ENCODE measurements at regions not wholly inside any gene's neighbourhood (a gene's known extent, or its start where the extent isn't known, plus 50 kb on each side); places are given as distances from the start of the nearest gene placed in this dataset.

GRCh38 chr4:184329235-184329634 is 111.6 kb upstream of the ENPP6 start:
- Histone ChIP-seq H3K9me3 (no peaks in the 10 kb centered on the region), H3K27ac (no peak overlapping the region), H3K36me3 (no peaks in the 10 kb centered on the region), H3K4me1 (peaks cover 15% of the 10 kb centered on the region in 2 donors), H3K4me3 (no peak overlapping the region), H3K27me3 (no peaks in the 10 kb centered on the region)
- intact Hi-C loops (cut with DNase I; ENCODE audit: low total_unique reads) (no loop called here), in situ Hi-C loops (cut with MboI; ENCODE audit: low sequenced_read_pairs in 4 of 4) (no loop called here)
- DNase-seq, result no peak
- TF ChIP-seq CTCF (IDR thresholded peaks at IDR 0.05 in 4 of 5, conservative IDR thresholded peaks at IDR 0.05 in 1 of 5), result no peak
- no peak for TF ChIP-seq POLR2A (IDR thresholded peaks at IDR 0.05)
- ATAC-seq, result no peak

DNA sequence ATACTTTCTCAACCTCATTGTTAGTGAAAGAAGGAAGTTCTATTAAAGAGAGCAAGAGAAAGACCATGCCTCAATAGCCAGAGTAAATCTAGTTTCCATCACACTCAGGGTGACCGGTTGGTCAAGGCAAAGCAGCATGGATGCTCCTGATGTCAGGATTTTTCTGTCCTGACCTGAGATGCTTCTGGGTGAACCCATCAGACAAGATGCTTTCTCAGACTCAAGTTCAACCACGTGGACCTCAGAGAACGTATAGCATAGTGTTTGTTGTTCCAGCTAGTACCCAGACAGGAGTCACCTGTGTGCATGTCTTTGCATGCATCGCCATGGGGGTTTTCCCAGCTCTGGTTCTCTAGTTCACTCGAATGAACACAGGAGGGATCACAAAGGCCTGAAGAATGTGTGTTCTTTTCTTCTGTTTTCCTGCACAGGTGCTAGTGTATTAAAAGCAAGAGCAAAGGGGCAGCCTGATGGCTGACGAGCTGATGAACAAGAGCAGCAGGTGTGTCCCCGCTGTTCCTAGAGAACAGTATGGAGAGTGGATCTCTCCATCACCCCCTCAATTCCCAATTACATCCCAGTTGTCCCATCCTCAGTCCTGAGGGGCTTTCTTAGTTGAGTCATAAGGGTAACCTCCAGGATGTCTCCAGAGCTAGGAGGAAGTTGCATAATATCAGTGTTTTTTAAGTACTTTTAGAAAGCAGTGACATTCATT is 110.5 kb upstream of the ENPP6 start:
- ATAC-seq, result no peak
- no peak for TF ChIP-seq POLR2A (IDR thresholded peaks at IDR 0.05)
- Histone ChIP-seq H3K36me3 (no peaks in the 10 kb centered on the region), H3K9me3 (no peaks in the 10 kb centered on the region), H3K4me3 (no peak overlapping the region), H3K27me3 (no peaks in the 10 kb centered on the region), H3K4me1 (peaks cover 15% of the 10 kb centered on the region in 2 donors), H3K27ac (no peak overlapping the region)
- DNase-seq, result no peak
- intact Hi-C loops (cut with DNase I; ENCODE audit: low total_unique reads), result no loop called here
- in situ Hi-C loops (cut with MboI; ENCODE audit: low sequenced_read_pairs in 4 of 4), result no loop called here

DNA sequence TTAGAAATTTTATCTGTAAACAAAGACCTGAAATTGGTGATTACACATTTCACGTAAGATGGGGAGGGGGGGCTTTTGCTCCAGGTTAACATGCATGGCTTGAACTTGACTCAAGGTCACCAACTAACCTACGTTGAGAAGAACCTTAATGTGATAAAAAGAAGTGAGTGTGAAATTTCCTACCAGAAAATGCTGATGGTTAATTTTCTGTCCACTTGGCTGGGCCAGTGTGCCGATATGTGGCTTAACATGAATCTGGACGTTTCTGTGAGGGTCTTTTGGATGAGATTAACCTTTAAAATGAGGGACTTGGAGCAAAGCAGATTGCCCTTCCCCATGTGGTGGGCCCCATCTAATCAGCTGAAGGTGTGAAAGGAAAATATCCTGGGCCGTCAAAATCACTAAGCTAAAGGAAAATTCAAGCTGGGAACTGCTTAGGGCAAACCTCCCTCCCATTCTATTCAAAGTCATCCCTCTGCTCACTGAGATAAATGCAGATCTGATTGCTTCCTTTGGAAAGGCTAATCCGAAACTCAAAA is 107.3 kb upstream of the ENPP6 start:
- in situ Hi-C loops (cut with MboI; ENCODE audit: low sequenced_read_pairs in 4 of 4) (no loop called here), intact Hi-C loops (cut with DNase I; ENCODE audit: low total_unique reads) (no loop called here)
- Histone ChIP-seq H3K9me3 (no peaks in the 10 kb centered on the region), H3K27ac (no peak overlapping the region), H3K36me3 (no peaks in the 10 kb centered on the region), H3K4me1 (no peaks in the 10 kb centered on the region), H3K4me3 (no peak overlapping the region), H3K27me3 (no peaks in the 10 kb centered on the region)
- DNase-seq, result no peak
- no peak for ATAC-seq
- TF ChIP-seq CTCF (IDR thresholded peaks at IDR 0.05 in 4 of 5, conservative IDR thresholded peaks at IDR 0.05 in 1 of 5) (no peak), POLR2A (IDR thresholded peaks at IDR 0.05) (no peak)

DNA sequence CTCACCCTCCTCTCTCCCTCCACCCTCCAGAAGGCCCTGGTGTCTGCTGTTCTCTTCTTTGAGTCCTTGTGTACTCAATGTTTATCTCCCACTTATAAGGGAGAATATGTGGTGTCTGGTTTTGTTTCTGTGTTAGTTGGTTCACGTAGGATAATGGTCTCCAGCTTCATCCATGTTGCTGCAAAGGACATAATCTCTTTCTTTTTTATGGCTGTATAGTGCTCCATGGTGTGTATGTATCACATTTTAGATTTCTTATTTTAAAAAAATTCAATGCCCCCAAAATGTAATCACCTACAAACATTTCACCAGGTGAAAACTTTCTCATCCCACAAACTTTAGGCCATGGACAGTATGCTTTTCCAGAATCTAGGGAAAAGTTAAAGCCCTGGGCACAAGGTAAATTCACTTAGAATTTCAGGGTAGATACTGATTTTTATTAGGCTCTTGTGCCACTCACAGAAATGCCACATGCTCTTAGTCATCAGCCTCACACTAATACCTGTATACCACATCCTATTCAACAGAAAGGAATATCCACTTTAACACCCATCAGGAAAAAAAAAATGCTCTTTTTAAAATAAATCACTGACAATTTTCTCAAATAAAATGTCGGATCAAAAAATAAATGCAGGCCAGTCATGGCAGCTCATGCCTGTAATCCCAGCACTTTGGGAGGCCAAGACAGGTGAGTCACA is 104.8 kb upstream of the ENPP6 start:
- Histone ChIP-seq H3K4me3 (no peak overlapping the region), H3K36me3 (no peaks in the 10 kb centered on the region), H3K9me3 (no peaks in the 10 kb centered on the region), H3K27ac (no peak overlapping the region), H3K4me1 (no peaks in the 10 kb centered on the region), H3K27me3 (no peaks in the 10 kb centered on the region)
- intact Hi-C loops (cut with DNase I; ENCODE audit: low total_unique reads) (no loop called here), in situ Hi-C loops (cut with MboI; ENCODE audit: low sequenced_read_pairs in 4 of 4) (no loop called here)
- ATAC-seq, result no peak
- TF ChIP-seq POLR2A (IDR thresholded peaks at IDR 0.05) (no peak), CTCF (IDR thresholded peaks at IDR 0.05 in 4 of 5, conservative IDR thresholded peaks at IDR 0.05 in 1 of 5) (no peak)
- no peak for DNase-seq

- no peak for DNase-seq
- Histone ChIP-seq H3K4me1 (no peaks in the 10 kb centered on the region), H3K27ac (no peak overlapping the region), H3K27me3 (no peaks in the 10 kb centered on the region), H3K9me3 (no peaks in the 10 kb centered on the region), H3K4me3 (no peak overlapping the region), H3K36me3 (no peaks in the 10 kb centered on the region)
- in situ Hi-C loops (cut with MboI; ENCODE audit: low sequenced_read_pairs in 4 of 4), result no loop called here
- intact Hi-C loops (cut with DNase I; ENCODE audit: low total_unique reads), result no loop called here
- TF ChIP-seq POLR2A (IDR thresholded peaks at IDR 0.05) (no peak), CTCF (IDR thresholded peaks at IDR 0.05 in 4 of 5, conservative IDR thresholded peaks at IDR 0.05 in 1 of 5) (no peak)
- ATAC-seq, result no peak
Observed at GRCh38 chr4:184320631-184321030, 103.0 kb upstream of the ENPP6 start.

All from gastrocnemius medialis (tissue), 4 donors.